WTC11 (cell line): ENCODE measurements at regions not wholly inside any gene's neighbourhood (a gene's known extent, or its start where the extent isn't known, plus 50 kb on each side); places are given as distances from the start of the nearest gene placed in this dataset.

Source experiments
- ATAC-seq: fragments of 200-7000 bp; cut with Tn5 transposase; 2 replicates; pipeline ENCODE4 v1.10.0; 2021; ENCODE audit warnings: mild to moderate bottlenecking, moderate library complexity
- CTCF ChIA-PET: fragments of 300-600 bp; sonication (Branson Sonifier 250); formaldehyde crosslinking; loops from one replicate; lab custom pipeline; 2021; ENCODE audit warnings: antibody characterized with exemption; lab: Charles Lee
- POLR2A ChIA-PET: fragments of 350-600 bp; sonication (Branson Sonifier 250); formaldehyde crosslinking; loops from one replicate; lab custom pipeline; 2021; ENCODE audit warnings: antibody characterized with exemption; lab: Charles Lee
- DNase-seq: peaks from one replicate; pipeline ENCODE4 v3.0.0; 2021; ENCODE audit warnings: low spot score
- H3K27ac Mint-ChIP-seq: 2 replicates; pipeline ENCODE4 v1.8.0; 2021; ENCODE audit warnings: mixed read lengths
- H3K27me3 Mint-ChIP-seq: 2 replicates; pipeline ENCODE4 v1.8.0; 2021; ENCODE audit warnings: low read depth, mild to moderate bottlenecking, moderate library complexity, mixed read lengths
- H3K36me3 Mint-ChIP-seq: 2 replicates; pipeline ENCODE4 v1.8.0; 2021; ENCODE audit warnings: mixed read lengths
- H3K4me1 Mint-ChIP-seq: 2 replicates; pipeline ENCODE4 v1.8.0; 2022; ENCODE audit warnings: mixed read lengths
- H3K4me3 Mint-ChIP-seq: 2 replicates; pipeline ENCODE4 v1.8.0; 2021; ENCODE audit warnings: mild to moderate bottlenecking, moderate library complexity, mixed read lengths
- H3K9me3 Mint-ChIP-seq: 2 replicates; pipeline ENCODE4 v1.8.0; 2021; ENCODE audit warnings: mixed read lengths
- ETV6 ChIP-seq: sonication (generic); formaldehyde crosslinking; IDR thresholded peaks from 2 replicates; pipeline ENCODE4 v1.8.1; 2022; ENCODE audit warnings: mild to moderate bottlenecking, missing genetic modification reagents
- FOXP1 ChIP-seq: sonication (generic); formaldehyde crosslinking; IDR thresholded peaks from 2 replicates; pipeline ENCODE4 v1.8.0; 2022; ENCODE audit warnings: missing genetic modification reagents, mild to moderate bottlenecking, moderate library complexity, borderline replicate concordance
- GTF2I ChIP-seq: fragments of 250-450 bp; sonication (Bioruptor Pico); conservative IDR thresholded peaks from 2 replicates; pipeline ENCODE4 v1.4.0; 2021; ENCODE audit warnings: mild to moderate bottlenecking
- HMGA2 ChIP-seq: fragments of 250-450 bp; sonication (Bioruptor Pico); IDR thresholded peaks from 2 replicates; pipeline ENCODE4 v1.4.0; 2021; ENCODE audit warnings: mild to moderate bottlenecking, moderate library complexity
- NFYB ChIP-seq: sonication (generic); formaldehyde crosslinking; conservative IDR thresholded peaks from 2 replicates; pipeline ENCODE4 v1.8.0; 2022; ENCODE audit warnings: low read depth, missing genetic modification reagents
- NR2C2 ChIP-seq: sonication (generic); formaldehyde crosslinking; IDR thresholded peaks from 2 replicates; pipeline ENCODE4 v1.8.0; 2022; ENCODE audit warnings: mild to moderate bottlenecking, missing genetic modification reagents
- ZNF671 ChIP-seq: fragments of 250-450 bp; sonication (Bioruptor Pico); IDR thresholded peaks from 2 replicates; pipeline ENCODE4 v1.8.0; 2021; ENCODE audit warnings: mild to moderate bottlenecking
- TF ChIP-seq, protein P1 (sequence below): sonication (generic); formaldehyde crosslinking; IDR thresholded peaks from 2 replicates; pipeline ENCODE4 v1.8.0; 2023; ENCODE audit warnings: missing genetic modification reagents, mild to moderate bottlenecking, borderline replicate concordance
- TF ChIP-seq, protein P2 (sequence below): sonication (generic); formaldehyde crosslinking; IDR thresholded peaks from 2 replicates; pipeline ENCODE4 v1.8.0; 2022; ENCODE audit warnings: mild to moderate bottlenecking, missing genetic modification reagents
- TF ChIP-seq, protein P3 (sequence below): fragments of 250-450 bp; sonication (Bioruptor Pico); IDR thresholded peaks from 2 replicates; pipeline ENCODE4 v1.9.0; 2021; ENCODE audit warnings: mild to moderate bottlenecking
- TF ChIP-seq, protein P4 (sequence below): sonication (generic); formaldehyde crosslinking; IDR thresholded peaks from 2 replicates; pipeline ENCODE4 v1.8.1; 2023; ENCODE audit warnings: mild to moderate bottlenecking, missing genetic modification reagents, moderate library complexity
- TF ChIP-seq, protein P5 (sequence below): fragments of 250-450 bp; sonication (Bioruptor Pico); IDR thresholded peaks from 2 replicates; pipeline ENCODE4 v1.9.0; 2021; ENCODE audit warnings: moderate library complexity, mild to moderate bottlenecking, inconsistent platforms, borderline replicate concordance
- TF ChIP-seq, protein P6 (sequence below): sonication (generic); formaldehyde crosslinking; IDR thresholded peaks from 2 replicates; pipeline ENCODE4 v1.8.1; 2023; ENCODE audit warnings: mild to moderate bottlenecking, missing genetic modification reagents
- TF ChIP-seq, protein P7 (sequence below): fragments of 200-600 bp; IDR thresholded peaks from 2 replicates; pipeline ENCODE4 v1.8.0; 2022; ENCODE audit warnings: antibody characterized with exemption
- TF ChIP-seq, protein P8 (sequence below): sonication (generic); formaldehyde crosslinking; IDR thresholded peaks from 2 replicates; pipeline ENCODE4 v1.8.1; 2023; ENCODE audit warnings: mild to moderate bottlenecking, moderate library complexity, missing genetic modification reagents
- TF ChIP-seq, protein P9 (sequence below): sonication (generic); formaldehyde crosslinking; IDR thresholded peaks from 2 replicates; pipeline ENCODE4 v1.8.1; 2022; ENCODE audit warnings: mild to moderate bottlenecking, moderate library complexity, missing genetic modification reagents

DNA sequence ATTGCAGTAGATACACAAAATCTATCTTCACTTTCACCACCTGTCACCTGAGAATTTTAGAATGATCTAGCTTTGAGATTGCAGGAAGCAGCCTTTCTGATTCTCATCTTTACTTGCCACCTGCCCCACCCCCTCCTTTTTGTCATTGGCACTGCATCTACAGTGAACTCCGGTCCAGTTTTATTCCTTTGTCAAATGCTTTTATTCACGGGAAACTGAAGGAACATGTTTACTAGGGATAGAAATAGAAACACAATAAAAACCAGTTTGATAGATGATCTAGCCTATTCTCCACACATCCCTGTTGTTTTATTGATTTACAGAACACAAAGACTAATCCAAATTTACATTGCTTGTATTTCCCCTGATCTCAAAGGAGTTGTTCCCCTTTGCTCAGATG is 471.7 kb upstream of the STXBP6 start (continued):
- TF ChIP-seq, protein P1, sequence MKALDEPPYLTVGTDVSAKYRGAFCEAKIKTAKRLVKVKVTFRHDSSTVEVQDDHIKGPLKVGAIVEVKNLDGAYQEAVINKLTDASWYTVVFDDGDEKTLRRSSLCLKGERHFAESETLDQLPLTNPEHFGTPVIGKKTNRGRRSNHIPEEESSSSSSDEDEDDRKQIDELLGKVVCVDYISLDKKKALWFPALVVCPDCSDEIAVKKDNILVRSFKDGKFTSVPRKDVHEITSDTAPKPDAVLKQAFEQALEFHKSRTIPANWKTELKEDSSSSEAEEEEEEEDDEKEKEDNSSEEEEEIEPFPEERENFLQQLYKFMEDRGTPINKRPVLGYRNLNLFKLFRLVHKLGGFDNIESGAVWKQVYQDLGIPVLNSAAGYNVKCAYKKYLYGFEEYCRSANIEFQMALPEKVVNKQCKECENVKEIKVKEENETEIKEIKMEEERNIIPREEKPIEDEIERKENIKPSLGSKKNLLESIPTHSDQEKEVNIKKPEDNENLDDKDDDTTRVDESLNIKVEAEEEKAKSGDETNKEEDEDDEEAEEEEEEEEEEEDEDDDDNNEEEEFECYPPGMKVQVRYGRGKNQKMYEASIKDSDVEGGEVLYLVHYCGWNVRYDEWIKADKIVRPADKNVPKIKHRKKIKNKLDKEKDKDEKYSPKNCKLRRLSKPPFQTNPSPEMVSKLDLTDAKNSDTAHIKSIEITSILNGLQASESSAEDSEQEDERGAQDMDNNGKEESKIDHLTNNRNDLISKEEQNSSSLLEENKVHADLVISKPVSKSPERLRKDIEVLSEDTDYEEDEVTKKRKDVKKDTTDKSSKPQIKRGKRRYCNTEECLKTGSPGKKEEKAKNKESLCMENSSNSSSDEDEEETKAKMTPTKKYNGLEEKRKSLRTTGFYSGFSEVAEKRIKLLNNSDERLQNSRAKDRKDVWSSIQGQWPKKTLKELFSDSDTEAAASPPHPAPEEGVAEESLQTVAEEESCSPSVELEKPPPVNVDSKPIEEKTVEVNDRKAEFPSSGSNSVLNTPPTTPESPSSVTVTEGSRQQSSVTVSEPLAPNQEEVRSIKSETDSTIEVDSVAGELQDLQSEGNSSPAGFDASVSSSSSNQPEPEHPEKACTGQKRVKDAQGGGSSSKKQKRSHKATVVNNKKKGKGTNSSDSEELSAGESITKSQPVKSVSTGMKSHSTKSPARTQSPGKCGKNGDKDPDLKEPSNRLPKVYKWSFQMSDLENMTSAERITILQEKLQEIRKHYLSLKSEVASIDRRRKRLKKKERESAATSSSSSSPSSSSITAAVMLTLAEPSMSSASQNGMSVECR (CRISPR knock-in tag), result no peak
- TF ChIP-seq, protein P2, sequence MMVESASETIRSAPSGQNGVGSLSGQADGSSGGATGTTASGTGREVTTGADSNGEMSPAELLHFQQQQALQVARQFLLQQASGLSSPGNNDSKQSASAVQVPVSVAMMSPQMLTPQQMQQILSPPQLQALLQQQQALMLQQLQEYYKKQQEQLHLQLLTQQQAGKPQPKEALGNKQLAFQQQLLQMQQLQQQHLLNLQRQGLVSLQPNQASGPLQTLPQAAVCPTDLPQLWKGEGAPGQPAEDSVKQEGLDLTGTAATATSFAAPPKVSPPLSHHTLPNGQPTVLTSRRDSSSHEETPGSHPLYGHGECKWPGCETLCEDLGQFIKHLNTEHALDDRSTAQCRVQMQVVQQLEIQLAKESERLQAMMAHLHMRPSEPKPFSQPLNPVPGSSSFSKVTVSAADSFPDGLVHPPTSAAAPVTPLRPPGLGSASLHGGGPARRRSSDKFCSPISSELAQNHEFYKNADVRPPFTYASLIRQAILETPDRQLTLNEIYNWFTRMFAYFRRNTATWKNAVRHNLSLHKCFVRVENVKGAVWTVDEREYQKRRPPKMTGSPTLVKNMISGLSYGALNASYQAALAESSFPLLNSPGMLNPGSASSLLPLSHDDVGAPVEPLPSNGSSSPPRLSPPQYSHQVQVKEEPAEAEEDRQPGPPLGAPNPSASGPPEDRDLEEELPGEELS (CRISPR knock-in tag), result no peak
- TF ChIP-seq, protein P3, sequence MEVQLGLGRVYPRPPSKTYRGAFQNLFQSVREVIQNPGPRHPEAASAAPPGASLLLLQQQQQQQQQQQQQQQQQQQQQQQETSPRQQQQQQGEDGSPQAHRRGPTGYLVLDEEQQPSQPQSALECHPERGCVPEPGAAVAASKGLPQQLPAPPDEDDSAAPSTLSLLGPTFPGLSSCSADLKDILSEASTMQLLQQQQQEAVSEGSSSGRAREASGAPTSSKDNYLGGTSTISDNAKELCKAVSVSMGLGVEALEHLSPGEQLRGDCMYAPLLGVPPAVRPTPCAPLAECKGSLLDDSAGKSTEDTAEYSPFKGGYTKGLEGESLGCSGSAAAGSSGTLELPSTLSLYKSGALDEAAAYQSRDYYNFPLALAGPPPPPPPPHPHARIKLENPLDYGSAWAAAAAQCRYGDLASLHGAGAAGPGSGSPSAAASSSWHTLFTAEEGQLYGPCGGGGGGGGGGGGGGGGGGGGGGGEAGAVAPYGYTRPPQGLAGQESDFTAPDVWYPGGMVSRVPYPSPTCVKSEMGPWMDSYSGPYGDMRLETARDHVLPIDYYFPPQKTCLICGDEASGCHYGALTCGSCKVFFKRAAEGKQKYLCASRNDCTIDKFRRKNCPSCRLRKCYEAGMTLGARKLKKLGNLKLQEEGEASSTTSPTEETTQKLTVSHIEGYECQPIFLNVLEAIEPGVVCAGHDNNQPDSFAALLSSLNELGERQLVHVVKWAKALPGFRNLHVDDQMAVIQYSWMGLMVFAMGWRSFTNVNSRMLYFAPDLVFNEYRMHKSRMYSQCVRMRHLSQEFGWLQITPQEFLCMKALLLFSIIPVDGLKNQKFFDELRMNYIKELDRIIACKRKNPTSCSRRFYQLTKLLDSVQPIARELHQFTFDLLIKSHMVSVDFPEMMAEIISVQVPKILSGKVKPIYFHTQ (CRISPR knock-in tag), result no peak
- TF ChIP-seq, protein P4, sequence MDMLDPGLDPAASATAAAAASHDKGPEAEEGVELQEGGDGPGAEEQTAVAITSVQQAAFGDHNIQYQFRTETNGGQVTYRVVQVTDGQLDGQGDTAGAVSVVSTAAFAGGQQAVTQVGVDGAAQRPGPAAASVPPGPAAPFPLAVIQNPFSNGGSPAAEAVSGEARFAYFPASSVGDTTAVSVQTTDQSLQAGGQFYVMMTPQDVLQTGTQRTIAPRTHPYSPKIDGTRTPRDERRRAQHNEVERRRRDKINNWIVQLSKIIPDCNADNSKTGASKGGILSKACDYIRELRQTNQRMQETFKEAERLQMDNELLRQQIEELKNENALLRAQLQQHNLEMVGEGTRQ (CRISPR knock-in tag), result no peak

DNA sequence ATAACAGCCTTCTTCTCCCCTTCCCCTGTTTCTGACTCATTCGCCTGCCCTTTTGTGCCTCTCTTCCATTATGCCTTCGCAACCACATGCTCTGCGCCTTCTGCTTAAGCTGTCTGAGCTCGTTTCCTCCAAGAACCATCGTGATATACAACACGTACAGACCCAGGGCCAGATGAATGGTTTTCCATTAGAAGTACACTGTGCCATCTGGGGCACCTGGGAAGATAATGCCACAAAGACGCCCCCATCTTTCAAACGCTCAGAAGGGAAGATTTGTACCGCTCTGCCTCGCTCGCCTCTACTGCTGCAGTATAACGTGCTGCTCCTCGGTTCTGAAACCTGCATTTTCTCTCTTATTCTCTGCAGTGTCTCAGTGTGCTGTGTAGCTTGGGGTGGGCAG is 470.9 kb upstream of the STXBP6 start:
- Mint-ChIP-seq H3K27ac (no peak overlapping the region), H3K36me3 (no peaks in the 10 kb centered on the region; the same call in 1 of the 2 replicates), H3K4me3 (no peak overlapping the region), H3K27me3 (no peaks in the 10 kb centered on the region), H3K9me3 (peaks cover 1% of the 10 kb centered on the region), H3K4me1 (peaks cover 19% of the 10 kb centered on the region)
- CTCF ChIA-PET, result interaction anchor here (4.1 kb wide), 1 partner anchor 18 kb away, joined by 29 read pairs; no protein-coding TSS in a partner anchor
- TF ChIP-seq, protein P5, sequence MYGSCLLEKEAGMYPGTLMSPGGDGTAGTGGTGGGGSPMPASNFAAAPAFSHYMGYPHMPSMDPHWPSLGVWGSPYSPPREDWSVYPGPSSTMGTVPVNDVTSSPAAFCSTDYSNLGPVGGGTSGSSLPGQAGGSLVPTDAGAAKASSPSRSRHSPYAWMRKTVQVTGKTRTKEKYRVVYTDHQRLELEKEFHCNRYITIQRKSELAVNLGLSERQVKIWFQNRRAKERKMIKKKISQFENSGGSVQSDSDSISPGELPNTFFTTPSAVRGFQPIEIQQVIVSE (CRISPR knock-in tag), result no peak
- no peak for TF ChIP-seq NR2C2 (CRISPR knock-in tag)
- TF ChIP-seq, protein P6, sequence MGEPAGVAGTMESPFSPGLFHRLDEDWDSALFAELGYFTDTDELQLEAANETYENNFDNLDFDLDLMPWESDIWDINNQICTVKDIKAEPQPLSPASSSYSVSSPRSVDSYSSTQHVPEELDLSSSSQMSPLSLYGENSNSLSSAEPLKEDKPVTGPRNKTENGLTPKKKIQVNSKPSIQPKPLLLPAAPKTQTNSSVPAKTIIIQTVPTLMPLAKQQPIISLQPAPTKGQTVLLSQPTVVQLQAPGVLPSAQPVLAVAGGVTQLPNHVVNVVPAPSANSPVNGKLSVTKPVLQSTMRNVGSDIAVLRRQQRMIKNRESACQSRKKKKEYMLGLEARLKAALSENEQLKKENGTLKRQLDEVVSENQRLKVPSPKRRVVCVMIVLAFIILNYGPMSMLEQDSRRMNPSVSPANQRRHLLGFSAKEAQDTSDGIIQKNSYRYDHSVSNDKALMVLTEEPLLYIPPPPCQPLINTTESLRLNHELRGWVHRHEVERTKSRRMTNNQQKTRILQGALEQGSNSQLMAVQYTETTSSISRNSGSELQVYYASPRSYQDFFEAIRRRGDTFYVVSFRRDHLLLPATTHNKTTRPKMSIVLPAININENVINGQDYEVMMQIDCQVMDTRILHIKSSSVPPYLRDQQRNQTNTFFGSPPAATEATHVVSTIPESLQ (CRISPR knock-in tag), result no peak
- TF ChIP-seq, protein P7, sequence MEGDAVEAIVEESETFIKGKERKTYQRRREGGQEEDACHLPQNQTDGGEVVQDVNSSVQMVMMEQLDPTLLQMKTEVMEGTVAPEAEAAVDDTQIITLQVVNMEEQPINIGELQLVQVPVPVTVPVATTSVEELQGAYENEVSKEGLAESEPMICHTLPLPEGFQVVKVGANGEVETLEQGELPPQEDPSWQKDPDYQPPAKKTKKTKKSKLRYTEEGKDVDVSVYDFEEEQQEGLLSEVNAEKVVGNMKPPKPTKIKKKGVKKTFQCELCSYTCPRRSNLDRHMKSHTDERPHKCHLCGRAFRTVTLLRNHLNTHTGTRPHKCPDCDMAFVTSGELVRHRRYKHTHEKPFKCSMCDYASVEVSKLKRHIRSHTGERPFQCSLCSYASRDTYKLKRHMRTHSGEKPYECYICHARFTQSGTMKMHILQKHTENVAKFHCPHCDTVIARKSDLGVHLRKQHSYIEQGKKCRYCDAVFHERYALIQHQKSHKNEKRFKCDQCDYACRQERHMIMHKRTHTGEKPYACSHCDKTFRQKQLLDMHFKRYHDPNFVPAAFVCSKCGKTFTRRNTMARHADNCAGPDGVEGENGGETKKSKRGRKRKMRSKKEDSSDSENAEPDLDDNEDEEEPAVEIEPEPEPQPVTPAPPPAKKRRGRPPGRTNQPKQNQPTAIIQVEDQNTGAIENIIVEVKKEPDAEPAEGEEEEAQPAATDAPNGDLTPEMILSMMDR, result no peak
- TF ChIP-seq, protein P8, sequence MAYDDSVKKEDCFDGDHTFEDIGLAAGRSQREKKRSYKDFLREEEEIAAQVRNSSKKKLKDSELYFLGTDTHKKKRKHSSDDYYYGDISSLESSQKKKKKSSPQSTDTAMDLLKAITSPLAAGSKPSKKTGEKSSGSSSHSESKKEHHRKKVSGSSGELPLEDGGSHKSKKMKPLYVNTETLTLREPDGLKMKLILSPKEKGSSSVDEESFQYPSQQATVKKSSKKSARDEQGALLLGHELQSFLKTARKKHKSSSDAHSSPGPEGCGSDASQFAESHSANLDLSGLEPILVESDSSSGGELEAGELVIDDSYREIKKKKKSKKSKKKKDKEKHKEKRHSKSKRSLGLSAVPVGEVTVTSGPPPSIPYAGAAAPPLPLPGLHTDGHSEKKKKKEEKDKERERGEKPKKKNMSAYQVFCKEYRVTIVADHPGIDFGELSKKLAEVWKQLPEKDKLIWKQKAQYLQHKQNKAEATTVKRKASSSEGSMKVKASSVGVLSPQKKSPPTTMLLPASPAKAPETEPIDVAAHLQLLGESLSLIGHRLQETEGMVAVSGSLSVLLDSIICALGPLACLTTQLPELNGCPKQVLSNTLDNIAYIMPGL, result no peak
- TF ChIP-seq GTF2I (CRISPR knock-in tag), result no peak
- no peak for TF ChIP-seq ZNF671
- TF ChIP-seq, protein P9, sequence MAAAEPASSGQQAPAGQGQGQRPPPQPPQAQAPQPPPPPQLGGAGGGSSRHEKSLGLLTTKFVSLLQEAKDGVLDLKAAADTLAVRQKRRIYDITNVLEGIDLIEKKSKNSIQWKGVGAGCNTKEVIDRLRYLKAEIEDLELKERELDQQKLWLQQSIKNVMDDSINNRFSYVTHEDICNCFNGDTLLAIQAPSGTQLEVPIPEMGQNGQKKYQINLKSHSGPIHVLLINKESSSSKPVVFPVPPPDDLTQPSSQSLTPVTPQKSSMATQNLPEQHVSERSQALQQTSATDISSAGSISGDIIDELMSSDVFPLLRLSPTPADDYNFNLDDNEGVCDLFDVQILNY (CRISPR knock-in tag), result no peak
- TF ChIP-seq ETV6 (CRISPR knock-in tag), result no peak
- TF ChIP-seq FOXP1 (CRISPR knock-in tag), result no peak
- no peak for TF ChIP-seq HMGA2 (CRISPR knock-in tag)
- no peak for TF ChIP-seq NFYB (CRISPR knock-in tag)
- POLR2A ChIA-PET, result no interaction called here
- DNase-seq (no peak), ATAC-seq (no peak)
